DND-41 (cell line): ENCODE measurements at regions not wholly inside any gene's neighbourhood (a gene's known extent, or its start where the extent isn't known, plus 50 kb on each side); places are given as distances from the start of the nearest gene placed in this dataset.

Source experiments
- ATAC-seq: fragments of 200-7000 bp; cut with Tn5 transposase; 3 replicates; pipeline ENCODE4 v1.9.1; 2021; ENCODE audit warnings: low read depth; ENCODE audit not compliant: insufficient read depth
- DNase-seq: peaks from one replicate; pipeline ENCODE4 v3.0.0-alpha.2; 2020
- H2AFZ ChIP-seq: 2 replicates; pipeline ENCODE4 v1.6.0; 2012; ENCODE audit warnings: low read depth, low read length
- H3K27ac ChIP-seq: 2 replicates; pipeline ENCODE4 v1.5.1; 2012; ENCODE audit warnings: low read length, inconsistent platforms
- H3K27me3 ChIP-seq: fragments of 200-600 bp; sonication (generic); 2 replicates; pipeline ENCODE4 v1.6.0; 2012; ENCODE audit warnings: low read length, mild to moderate bottlenecking, inconsistent platforms; ENCODE audit not compliant: insufficient read depth, poor library complexity
- H3K36me3 ChIP-seq: 2 replicates; pipeline ENCODE4 v1.5.1; 2012; ENCODE audit warnings: low read length, inconsistent platforms; ENCODE audit not compliant: insufficient read depth
- H3K4me1 ChIP-seq: 2 replicates; pipeline ENCODE4 v1.5.1; 2012; ENCODE audit warnings: mild to moderate bottlenecking, low read length; ENCODE audit not compliant: insufficient read depth
- H3K4me2 ChIP-seq: 2 replicates; pipeline ENCODE4 v1.6.0; 2012; ENCODE audit warnings: mild to moderate bottlenecking, moderate library complexity, low read length, inconsistent platforms; ENCODE audit not compliant: insufficient read depth
- H3K4me3 ChIP-seq, 2 experiments: fragments of 200-600 bp in 1 of 2; shearing (Covaris generic) in 1 of 2; 2 replicates each; pipeline ENCODE4 v1.5.1; 2012 to 2016; ENCODE audit warnings: inconsistent platforms in 2 of 2, low read length in 2 of 2, mild to moderate bottlenecking in 2 of 2, low read depth in 1 of 2, moderate library complexity in 1 of 2
- H3K79me2 ChIP-seq: 2 replicates; pipeline ENCODE4 v1.6.0; 2012; ENCODE audit warnings: low read length, inconsistent platforms; ENCODE audit not compliant: insufficient read depth
- H3K9ac ChIP-seq: 2 replicates; pipeline ENCODE4 v1.6.0; 2012; ENCODE audit warnings: low read depth, mild to moderate bottlenecking, inconsistent platforms, low read length, moderate library complexity
- H3K9me3 ChIP-seq: 2 replicates; pipeline ENCODE4 v1.5.1; 2012; ENCODE audit warnings: low read length, moderate library complexity, mild to moderate bottlenecking, inconsistent platforms; ENCODE audit not compliant: insufficient read depth, severe bottlenecking
- H4K20me1 ChIP-seq: 2 replicates; pipeline ENCODE4 v1.6.0; 2012; ENCODE audit warnings: low read length; ENCODE audit not compliant: insufficient read depth
- CTCF ChIP-seq: IDR thresholded peaks from 2 replicates; pipeline ENCODE4 v1.5.1; 2012; ENCODE audit warnings: borderline replicate concordance, low read length, moderate library complexity, mild to moderate bottlenecking; ENCODE audit not compliant: poor library complexity, severe bottlenecking; ENCODE audit errors: extremely low read depth
- EZH2 ChIP-seq: IDR thresholded peaks from 3 replicates; pipeline ENCODE4 v1.6.1; 2012; ENCODE audit warnings: borderline replicate concordance, low read depth, mild to moderate bottlenecking, moderate library complexity, low read length, inconsistent platforms; ENCODE audit not compliant: severe bottlenecking

GRCh38 chr11:112364962-112365481 lies 104.4 kb upstream of the PLET1 start:
- no peaks in the 10 kb centered on the region for H4K20me1 ChIP-seq
- no peaks in the 10 kb centered on the region for H3K27me3 ChIP-seq
- H3K4me1 ChIP-seq, result no peaks in the 10 kb centered on the region
- no peaks in the 10 kb centered on the region for H3K79me2 ChIP-seq
- H3K36me3 ChIP-seq, result no peaks in the 10 kb centered on the region
- H2AFZ ChIP-seq, result no peak overlapping the region
- TF ChIP-seq CTCF (no peak), EZH2 (no peak)
- ATAC-seq (no peak), DNase-seq (no peak)
- no peak overlapping the region for H3K27ac ChIP-seq
- H3K4me3 ChIP-seq, result no peak overlapping the region
- H3K9ac ChIP-seq, result no peak overlapping the region
- H3K9me3 ChIP-seq, result no peaks in the 10 kb centered on the region
- H3K4me2 ChIP-seq, result no peak overlapping the region

GRCh38 chr11:112366012-112366411 lies 105.4 kb upstream of the PLET1 start:
- Histone ChIP-seq H3K27ac (no peak overlapping the region), H3K79me2 (no peaks in the 10 kb centered on the region), H3K4me1 (no peaks in the 10 kb centered on the region), H2AFZ (no peak overlapping the region), H3K4me3 (no peak overlapping the region), H3K4me2 (no peak overlapping the region), H3K9ac (no peak overlapping the region), H3K9me3 (no peaks in the 10 kb centered on the region), H4K20me1 (no peaks in the 10 kb centered on the region), H3K36me3 (no peaks in the 10 kb centered on the region), H3K27me3 (no peaks in the 10 kb centered on the region)
- ATAC-seq (no peak), DNase-seq (no peak)
- TF ChIP-seq CTCF (no peak), EZH2 (no peak)

GRCh38 chr11:112366777-112367176 lies 106.1 kb upstream of the PLET1 start:
- TF ChIP-seq CTCF (no peak), EZH2 (no peak)
- Histone ChIP-seq H2AFZ (no peak overlapping the region), H3K4me2 (no peak overlapping the region), H3K4me1 (no peaks in the 10 kb centered on the region), H3K27me3 (no peaks in the 10 kb centered on the region), H3K9ac (no peak overlapping the region), H3K79me2 (no peaks in the 10 kb centered on the region), H3K4me3 (no peak overlapping the region), H4K20me1 (no peaks in the 10 kb centered on the region), H3K27ac (no peak overlapping the region), H3K36me3 (no peaks in the 10 kb centered on the region), H3K9me3 (no peaks in the 10 kb centered on the region)
- ATAC-seq, result no peak
- no peak for DNase-seq

- no peak overlapping the region for H2AFZ ChIP-seq
- H3K79me2 ChIP-seq, result no peaks in the 10 kb centered on the region
- TF ChIP-seq EZH2 (no peak), CTCF (no peak)
- H3K36me3 ChIP-seq, result no peaks in the 10 kb centered on the region
- H3K4me2 ChIP-seq, result no peak overlapping the region
- no peak overlapping the region for H3K4me3 ChIP-seq
- ATAC-seq, result no peak
- no peaks in the 10 kb centered on the region for H3K4me1 ChIP-seq
- no peaks in the 10 kb centered on the region for H4K20me1 ChIP-seq
- H3K9ac ChIP-seq, result no peak overlapping the region
- H3K9me3 ChIP-seq, result no peaks in the 10 kb centered on the region
- H3K27me3 ChIP-seq, result no peaks in the 10 kb centered on the region
- H3K27ac ChIP-seq, result no peak overlapping the region
- no peak for DNase-seq
These were observed 106.8 kb upstream of the PLET1 start for GRCh38 chr11:112367461-112367860.
